Mammary epithelial cell (primary cell): ENCODE measurements at regions not wholly inside any gene's neighbourhood (a gene's known extent, or its start where the extent isn't known, plus 50 kb on each side); places are given as distances from the start of the nearest gene placed in this dataset.

Experiments used
- EZH2 ChIP-seq: IDR thresholded peaks from 2 replicates; pipeline ENCODE4 v1.6.1; 2012; ENCODE audit warnings: low read length, inconsistent platforms, borderline replicate concordance
- TF ChIP-seq, protein P1 (sequence below), 2 donors: IDR thresholded peaks in 1 of 2; conservative IDR thresholded peaks in 1 of 2; 2 replicates each; pipeline ENCODE4 v1.5.1; 2011 to 2012; ENCODE audit warnings: inconsistent platforms in 2 of 2, low read length in 2 of 2, mild to moderate bottlenecking in 2 of 2, control low read depth in 1 of 2, low read depth in 1 of 2; ENCODE audit not compliant: insufficient read depth in 1 of 2; ENCODE audit errors: extremely low read depth in 1 of 2

DNA sequence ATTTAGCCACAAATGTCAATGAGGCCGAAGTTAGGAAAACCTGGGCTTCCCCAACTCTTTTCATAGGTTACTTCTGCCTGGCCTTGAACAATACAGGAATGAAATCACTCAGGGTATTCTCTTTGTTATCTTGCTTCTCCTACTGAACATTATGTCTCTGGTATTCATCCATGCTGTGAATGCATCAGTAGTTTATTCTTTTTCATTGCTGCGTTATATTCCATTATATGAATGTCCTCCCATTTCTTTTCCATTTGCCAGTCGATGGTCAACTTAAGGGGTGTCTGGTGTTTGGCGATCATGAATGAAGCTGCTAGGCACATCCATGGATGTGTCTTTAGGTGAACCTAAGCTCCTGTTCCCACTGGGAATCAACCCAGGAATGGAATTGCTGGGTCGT is 128.3 kb downstream of the CRLF3 start:
- TF ChIP-seq, protein P1, sequence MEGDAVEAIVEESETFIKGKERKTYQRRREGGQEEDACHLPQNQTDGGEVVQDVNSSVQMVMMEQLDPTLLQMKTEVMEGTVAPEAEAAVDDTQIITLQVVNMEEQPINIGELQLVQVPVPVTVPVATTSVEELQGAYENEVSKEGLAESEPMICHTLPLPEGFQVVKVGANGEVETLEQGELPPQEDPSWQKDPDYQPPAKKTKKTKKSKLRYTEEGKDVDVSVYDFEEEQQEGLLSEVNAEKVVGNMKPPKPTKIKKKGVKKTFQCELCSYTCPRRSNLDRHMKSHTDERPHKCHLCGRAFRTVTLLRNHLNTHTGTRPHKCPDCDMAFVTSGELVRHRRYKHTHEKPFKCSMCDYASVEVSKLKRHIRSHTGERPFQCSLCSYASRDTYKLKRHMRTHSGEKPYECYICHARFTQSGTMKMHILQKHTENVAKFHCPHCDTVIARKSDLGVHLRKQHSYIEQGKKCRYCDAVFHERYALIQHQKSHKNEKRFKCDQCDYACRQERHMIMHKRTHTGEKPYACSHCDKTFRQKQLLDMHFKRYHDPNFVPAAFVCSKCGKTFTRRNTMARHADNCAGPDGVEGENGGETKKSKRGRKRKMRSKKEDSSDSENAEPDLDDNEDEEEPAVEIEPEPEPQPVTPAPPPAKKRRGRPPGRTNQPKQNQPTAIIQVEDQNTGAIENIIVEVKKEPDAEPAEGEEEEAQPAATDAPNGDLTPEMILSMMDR (conservative IDR thresholded peaks at IDR 0.05 in 1 of 2, IDR thresholded peaks at IDR 0.05 in 1 of 2; ENCODE audit: extremely low read depth in 1 of 2, insufficient read depth in 1 of 2, low read depth in 1 of 2, low read length in 2 of 2): no peak
- no peak for TF ChIP-seq EZH2
